ENCODE measurements at regions not wholly inside any gene's neighbourhood (a gene's known extent, or its start where the extent isn't known, plus 50 kb on each side); places are given as distances from the start of the nearest gene placed in this dataset.
A peak's percentile ranks its signal among the peaks of the same experiment; 100 is the strongest.

DNA sequence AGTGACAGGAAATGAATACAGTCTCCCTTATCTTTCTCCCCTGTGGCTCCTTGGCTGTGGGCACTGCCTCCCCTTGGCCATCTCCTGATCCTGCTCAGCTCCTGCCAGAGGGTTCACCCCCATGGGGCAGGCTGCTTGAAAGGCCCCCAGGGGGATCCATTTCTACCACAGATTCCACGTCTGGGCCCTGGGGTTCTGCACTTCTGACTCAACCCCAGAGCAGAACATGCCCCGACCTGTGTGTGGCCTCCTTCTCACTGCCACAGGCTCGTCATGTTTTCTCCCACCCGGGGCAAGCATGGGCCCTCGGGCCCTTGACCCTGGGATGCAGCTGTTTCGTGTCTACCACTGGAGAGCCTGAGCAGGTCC is 122.2 kb downstream of the ACKR3 start:
- DNase-seq, result no peak

DNA sequence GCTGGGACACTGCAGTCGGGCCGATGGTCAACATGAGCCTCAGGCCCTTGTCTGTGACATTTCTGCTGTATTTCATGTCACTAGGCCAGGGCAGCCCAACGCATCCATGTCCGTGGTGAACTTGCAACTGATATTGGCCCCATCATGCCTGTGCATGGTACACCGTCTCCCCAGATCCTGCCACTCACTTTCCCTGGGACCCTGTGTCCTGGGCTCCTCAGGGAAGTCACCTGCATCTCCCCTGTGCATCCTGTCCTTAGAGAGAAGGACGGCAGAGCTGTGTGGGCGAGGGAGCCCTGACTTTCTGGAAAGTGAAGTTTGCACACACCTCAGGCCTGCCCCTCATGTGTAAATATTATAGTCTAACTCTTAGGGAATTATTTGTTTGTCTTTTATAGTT is 123.3 kb downstream of the ACKR3 start:
- no peak for DNase-seq

DNA sequence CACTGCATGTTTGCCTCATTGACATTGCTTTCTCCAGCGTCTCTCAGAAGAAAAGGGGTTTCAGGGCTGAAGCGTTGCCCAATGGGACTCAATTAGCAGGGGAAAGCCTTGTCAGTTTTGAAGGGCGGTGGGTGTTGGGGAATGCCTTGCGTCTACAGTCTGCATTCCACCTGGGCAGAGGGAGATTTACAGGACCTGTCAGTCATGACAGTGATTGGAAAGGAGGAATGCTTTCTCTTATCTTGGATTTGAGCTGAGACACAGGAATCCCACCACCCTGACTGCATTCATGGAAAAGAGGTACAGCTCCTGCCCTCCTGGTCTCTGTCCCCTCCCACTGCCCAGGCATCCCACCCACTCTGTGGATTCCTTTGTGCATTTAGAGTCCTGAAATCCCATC is 123.9 kb downstream of the ACKR3 start:
- DNase-seq, result no peak

DNA sequence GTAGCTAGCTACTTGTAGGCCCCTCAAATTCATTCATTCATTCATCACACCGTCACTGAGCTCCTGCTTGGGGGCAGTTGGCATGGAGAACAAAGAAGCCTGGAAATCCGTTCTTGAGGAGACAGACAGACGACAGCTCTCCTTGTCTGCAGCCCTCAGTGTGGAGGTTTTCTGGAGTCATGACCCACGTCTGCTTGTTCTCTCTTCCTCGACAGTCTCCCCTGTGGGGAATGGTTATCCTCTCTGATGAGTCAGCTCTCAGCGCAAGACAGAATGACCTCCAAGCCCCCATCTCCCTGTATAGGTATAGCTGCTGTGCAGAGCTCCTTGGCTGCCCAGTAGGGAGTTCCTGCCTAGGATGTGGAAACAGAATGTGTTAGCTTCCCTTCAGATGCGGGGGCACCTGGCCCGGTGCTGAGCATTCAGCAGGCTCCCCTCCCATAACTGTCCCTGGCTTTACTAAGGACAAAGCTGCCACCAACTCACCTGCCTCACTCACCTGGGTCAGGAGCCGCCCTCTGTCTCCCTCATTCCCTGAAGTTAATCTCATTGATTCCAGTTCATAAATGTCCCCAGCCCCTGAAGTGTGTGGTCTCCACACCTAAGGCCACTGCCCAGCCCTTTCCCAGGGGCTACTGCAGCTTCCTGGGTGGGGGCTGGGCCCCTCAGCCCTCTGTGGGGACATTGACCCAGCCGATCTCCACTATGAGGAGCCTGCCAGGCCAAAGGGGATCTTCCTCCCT is 124.7 kb downstream of the ACKR3 start:
- no peak for DNase-seq

DNA sequence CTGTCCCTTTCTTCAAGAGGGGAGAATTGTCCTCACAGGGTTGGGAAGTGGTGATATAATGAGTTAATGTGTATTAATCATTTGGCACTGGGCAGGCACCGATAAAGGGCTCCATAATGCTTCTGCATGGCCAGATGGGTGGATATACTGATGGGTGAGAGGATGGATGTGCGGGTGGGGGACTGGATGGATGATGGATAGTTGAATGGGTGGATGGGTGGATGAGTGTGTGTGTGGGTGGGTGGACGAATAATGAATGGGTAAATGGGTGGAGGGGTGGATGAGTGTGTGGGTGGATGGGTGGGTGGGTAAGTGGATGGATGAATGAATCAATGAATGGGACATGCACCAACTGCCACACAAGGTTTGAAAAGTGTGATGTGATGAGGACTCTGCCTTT is 127.2 kb downstream of the ACKR3 start:
- DNase-seq, result no peak

DNA sequence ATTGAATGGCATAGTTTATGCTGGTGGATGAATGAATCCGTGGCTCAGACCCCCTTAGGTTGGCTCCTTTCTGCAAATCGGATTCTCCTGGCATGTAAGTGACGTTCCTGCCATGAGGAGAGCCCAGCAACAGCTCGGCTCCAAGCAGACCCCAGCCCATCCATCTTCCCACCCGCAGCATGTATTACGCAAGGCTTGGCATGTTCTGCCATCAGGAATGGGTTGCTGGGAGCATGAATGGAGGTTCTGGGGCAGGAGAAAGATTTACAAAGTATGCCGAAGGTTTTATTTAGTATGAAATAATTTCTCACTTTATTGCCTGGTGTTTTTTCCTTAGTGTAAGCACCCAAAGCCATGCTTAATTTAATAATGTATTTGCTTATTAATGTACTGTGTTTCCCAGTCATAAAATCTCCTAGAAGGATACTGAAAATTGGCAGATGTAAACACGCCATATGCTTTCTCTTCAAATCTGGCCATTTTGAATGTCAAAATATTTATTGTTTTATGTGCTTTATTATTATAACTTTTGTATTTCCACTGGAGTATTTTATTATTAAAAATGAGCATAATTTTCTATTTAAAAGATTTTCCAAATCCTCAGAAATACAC is 128.5 kb downstream of the ACKR3 start:
- no peak for DNase-seq

DNA sequence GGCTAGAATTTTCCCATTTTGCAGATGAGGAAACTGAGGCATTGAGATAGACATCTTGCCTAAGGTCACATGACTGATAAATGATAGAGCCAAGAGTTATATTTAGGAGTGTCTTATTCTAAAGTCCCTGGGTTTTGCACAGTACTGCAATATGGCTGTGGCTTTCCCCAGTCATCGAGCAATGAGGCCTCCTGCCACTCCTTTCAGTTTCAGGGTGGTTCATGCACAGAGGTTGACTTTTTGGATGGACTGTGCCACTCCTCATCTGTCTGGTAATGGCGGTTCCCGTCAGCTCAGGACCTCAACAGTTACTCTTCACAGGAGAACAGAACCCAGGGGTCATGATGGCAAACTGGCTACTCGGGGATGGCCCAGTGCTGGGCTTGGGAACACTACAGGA is 131.1 kb downstream of the ACKR3 start:
- DNase-seq, result no peak

DNA sequence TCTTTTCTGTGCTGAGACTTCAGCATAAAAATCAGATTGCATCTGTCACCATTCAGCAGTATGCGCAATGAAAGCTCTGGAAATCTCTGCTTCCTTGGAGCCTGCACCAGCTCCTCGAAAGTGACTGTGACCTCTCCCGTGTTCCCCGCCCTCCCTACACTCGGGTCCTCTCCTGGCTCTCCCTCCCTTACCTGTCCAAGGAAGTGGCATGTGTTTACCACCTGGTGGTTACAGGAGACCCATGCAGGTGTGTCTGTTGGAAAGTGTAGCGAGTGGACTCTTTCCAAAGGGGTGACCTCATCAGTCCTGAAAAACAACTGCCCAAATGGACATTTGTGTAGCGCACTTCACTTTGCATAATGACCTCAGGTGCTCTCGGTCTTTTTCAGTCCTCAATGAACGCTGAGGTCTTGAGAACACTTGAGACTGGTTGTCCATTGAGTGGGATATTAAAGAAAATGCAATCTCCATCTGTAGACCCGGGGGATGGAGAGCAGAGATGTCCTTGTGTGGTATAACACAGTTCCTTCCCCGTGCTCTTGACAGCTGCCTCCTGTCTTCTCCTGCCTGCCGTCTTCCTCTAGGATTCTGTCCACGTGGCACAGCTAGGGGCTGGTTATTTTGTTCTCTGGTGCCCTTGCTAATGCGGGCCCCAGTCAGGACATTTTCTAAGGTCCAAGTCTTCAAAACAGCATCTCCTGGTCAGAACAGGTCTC is 133.2 kb downstream of the ACKR3 start:
- no peak for DNase-seq

DNA sequence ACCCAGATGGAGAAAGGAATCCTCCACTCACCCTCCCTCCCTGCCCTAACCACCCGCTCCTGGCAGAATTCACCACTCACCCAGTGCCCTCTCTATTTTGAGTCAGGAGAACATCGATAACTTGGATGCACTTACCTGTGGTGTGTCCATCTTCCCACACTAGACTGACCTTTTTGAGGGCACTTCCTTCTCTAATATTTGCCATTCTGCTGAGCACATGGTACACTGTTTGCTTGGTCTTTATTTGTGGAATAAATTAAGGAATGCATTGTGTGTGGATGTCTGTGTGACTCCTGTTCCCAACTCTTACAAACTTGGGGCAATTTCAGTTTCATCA is 133.7 kb downstream of the ACKR3 start:
- no peak for DNase-seq

DNA sequence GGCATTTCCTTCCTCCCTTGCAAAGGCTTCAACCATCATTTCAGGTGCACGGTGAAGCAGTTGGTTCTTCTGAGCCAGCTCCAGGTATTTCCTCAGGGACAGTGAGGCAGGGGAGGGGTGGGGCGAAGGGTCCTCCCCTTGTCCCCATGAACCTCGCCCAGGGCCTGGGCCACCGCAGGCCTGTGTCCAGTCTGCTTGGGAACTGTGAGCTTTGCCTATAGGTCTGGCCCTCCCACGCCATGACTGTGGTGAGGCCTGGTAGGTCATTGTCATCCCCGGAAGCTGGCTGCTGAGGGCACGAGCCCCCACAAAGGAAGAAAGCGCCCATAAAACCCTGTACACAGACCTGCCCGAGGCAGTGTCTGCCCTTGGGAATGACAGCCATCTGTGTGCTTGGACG is 134.3 kb downstream of the ACKR3 start:
- DNase-seq, result no peak

DNA sequence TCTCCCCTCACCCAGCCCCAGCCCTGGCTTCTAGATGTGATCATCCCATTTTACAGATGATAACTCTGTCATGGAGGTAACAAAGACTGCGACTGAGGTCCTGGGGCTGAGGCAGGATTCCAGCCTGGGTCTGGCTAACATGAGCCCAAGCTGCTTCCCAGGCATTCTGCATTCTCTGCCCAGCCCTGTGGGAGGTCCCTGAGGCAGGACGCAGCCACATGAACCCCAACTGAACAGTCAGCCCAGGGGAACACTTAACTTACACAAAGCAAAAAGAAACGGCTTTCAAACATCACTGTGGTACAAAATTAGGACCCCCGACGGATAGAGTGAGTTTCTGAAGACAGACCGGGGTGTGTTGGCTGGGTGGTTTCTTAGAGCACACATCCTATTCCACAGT is 135.3 kb downstream of the ACKR3 start:
- DNase-seq, result no peak

DNA sequence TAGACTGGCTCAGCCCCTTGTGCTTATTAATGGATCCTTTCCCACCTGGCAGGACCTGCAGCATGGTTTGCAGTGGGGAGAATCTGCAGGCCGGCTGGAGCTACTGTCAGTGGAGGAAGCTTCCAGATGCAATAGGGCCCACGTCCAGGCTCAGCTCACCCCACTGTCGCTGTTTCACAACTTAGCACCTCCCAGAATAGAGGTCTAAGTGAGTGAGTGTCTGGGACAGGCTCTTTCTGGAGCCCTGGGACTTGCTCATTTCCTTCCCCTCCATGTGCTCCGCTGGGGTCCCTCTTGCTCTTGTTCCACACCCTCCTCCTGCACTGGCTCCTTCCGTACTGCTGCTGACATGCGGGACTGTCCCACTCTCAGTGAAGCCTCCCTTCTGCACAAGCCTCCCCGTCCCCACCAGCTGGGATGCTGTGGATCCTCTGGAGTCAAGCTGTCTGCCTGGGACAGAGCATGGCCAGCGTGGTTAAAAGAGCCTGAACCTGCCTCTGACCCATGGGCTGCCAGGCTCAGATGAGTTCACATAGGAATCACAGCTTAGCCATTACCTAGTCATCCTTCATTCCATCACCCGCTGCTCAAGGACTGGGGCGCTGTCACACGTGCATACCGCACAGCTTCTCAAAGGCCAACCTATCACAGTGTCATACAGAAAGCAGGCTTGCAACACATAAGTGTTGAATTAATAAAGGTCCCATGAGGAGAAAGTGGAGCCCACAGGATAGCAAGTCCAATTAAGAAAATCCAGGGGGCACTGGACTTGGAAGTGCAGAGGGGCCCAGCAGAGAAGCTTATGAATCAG is 135.9 kb downstream of the ACKR3 start:
- peak; percentile 76 to 77 for DNase-seq

DNA sequence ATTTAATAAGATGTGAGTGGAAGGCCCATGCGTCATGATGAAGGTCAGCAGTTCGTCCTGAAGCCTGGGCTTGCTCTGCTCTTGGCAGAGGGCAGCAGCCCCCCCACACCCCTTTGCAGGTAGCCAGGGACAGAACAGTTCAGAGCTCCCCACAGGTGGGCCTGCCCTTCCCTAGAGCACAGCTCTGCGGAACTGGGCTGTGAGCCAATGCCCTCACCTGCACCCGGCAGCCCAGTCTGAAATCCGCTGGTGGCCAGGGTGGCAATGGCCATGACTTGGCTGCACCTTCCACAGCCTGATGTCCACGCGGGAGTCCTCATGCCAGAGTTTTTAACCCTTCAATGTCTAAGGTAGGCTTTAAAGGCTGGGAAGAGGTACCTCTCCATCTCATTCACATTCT is 136.7 kb downstream of the ACKR3 start:
- DNase-seq, result no peak

DNA sequence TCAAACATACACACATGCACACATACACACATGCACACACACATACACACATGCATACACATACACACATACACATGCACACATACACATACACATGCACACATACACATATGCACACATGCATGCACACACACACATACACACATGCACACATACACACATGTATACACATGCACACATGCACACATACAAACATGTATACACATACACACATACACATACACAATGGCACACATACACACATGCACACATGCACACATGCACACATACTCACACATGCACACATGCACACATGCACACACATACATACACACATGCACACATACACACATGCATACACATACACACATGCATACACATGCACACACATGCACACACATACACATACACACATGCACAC is 137.2 kb downstream of the ACKR3 start:
- DNase-seq, result no peak

DNA sequence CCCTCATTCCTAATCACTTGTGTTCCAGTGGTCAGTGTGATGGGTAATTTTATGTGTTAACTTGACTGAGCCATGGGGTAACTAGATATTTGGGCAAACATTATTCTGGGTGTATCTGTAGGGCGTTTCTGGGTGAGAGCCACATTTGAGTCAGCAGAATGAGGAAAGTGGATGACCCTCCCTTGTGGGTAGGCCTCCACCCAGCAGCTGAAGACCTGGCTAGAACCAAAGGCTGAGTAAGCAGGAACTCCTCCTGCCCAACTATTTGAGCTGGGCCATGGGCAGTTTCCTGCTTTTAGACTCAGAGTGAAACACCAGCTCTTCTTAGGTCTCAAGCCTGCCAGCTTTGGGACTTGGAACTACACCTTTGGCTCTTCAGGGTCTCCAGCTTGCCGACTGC is 141.8 kb downstream of the ACKR3 start:
- DNase-seq, result peak; percentile 67 to 88

DNA sequence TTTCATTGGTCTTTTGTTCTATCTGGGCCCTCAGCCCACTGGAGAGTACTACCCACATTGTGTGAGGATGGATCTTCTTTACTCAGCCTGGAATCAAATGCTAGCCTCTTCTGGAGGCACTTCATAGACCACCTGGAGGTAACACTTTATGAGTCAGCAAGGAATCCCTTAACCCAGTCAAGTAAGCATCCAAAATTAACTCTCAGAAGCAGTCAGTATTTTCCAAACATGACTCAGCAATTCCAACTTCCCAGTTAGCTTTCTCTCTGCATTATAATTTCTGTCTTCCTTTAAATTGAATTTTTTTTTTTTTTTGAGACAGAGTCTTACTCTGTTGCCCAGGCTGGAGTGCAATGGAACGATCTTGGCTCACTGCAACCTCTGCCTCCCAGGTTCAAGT is 142.7 kb downstream of the ACKR3 start:
- peak; percentile 27 to 30 for DNase-seq

DNA sequence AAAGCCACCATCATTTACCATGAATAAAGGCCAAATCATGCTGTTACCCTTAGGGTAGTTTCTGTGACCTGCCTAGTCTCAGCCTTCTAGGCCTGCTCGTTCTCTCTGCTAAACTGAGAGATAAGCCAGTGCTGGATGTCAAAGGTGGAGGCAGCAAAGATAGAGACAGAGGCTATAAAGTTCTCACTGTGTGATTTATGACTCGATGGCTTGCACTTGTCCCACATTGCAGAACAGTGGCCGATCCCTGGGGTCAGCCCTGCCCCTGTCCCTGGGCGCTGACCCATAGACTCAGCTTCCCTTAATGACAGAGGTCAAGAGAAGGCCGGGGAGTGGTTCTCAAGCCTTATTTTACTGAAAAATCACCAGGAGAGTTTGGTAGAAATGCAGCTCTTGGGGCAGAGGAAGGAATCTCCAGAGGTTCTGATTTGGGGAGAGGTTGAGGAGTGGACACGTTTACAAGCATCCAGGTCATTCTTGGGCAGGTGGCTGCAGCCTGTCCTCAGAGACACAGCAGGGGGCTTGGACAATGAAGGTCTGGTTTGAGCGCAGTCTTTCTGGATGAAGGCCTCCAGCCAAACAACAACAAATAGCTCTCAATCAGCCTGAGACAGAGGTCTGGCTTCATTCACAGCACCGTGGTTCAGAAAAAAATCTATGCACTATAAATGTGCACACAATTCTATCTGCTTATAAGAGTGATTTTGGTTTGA is 143.5 kb downstream of the ACKR3 start:
- DNase-seq, result no peak

DNA sequence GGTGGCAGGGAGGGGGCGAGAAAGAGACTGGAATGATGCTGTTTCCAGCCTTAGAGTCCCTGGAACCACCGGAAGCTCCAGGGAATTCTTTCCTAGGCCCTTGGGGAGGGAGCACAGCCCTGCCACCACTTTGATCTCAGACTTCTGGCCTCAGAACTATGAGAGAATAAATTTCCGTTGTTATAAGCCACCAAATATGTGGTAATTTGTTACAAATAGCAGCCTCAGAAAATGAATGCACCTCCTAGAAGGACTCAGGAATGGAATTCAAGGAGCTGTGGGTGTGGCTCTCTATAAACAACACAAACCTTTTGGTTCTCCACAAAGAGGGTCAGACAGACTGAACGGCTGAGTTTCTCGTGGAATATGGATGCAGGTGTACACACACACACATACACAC is 144.5 kb downstream of the ACKR3 start:
- DNase-seq, result no peak

DNA sequence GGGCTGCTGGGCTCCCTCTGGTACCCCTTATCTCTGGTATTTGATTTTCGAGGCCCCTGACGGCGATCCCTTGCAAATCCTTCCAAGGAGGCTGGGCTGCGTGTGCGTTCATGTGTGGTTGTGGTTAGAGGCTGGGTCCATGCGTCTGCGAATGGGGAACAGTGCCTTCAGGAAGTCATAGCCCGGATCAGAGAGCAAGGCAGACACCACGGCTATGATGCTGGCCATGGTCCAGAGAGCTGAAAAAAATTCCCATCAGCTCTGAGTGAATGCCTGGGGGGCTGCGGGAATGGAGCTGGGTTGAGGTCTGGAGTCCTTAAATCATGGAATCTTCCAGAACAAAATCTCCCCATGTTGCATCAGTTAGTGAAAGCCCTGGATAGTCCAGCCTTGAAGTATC is 145.5 kb downstream of the ACKR3 start:
- peak; percentile 46 to 64 for DNase-seq

DNA sequence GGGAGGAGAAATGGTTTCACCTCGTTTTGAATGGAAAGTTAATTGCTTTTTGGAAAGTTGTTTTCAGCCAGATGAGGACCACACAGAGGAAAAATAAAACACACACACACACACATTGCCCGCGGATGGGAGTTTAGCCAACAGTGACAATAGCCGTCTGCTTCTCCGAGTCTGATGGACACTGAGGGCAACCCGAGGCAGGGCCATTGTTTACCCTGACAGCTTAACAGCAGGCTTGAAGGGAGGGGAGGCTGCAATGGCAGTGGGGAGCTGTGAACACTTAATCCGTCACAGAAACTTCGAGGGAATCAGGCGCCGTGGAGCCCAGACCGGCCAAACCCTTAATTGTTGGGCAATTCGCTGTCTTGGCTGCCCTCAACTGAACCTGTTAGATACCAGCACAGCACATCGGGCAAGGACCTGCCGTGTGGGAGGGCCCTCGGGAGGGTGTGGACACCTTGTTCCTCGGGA is 145.9 kb downstream of the ACKR3 start:
- no peak for DNase-seq

DNA sequence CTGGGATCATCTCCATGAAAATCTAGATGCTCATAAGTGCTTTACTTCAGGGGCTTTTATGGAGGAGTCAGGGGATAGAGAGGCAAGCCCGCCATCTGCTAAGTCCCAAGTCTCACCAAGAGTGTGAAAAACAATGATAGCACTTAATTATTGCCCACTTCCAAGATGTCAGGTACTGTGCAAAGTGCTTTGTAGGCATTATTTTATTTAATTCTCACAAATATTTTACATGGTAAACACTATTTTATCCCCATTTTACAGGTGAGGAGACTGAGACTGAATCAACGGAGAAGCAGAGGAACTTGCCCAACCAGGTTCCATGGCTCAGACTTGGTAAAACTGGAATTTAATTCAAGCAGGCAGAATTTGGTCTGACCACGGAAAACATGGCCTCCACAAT is 147.5 kb downstream of the ACKR3 start:
- no peak for DNase-seq

DNA sequence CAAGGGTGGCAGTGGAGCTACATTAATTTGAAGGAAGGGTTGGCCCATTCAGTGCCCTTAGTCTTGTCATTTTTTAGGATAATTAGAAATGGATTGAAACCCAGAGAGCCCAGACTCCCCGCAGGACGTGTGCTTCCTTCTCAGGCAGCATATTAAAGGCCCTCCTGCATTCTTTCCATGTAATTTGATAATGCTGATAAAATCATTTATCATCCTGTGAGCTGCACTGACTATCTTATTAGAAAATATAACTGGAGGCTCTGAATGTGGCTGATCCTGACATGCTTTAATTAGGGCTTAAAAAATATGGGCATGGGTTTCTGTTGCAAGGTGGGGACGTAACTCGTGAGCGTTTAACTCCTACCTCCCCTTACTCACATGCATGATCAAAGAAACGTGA is 148.1 kb downstream of the ACKR3 start:
- no peak for DNase-seq

All from inflammatory macrophage (primary cell).